Upper lobe of left lung (tissue), 6 donors: ENCODE measurements at regions not wholly inside any gene's neighbourhood (a gene's known extent, or its start where the extent isn't known, plus 50 kb on each side); places are given as distances from the start of the nearest gene placed in this dataset.
A peak's percentile ranks its signal among the peaks of the same experiment; 100 is the strongest.

Experiments used
- ATAC-seq, 2 donors: fragments of 200-7000 bp; cut with Tn5 transposase; one replicate each; pipeline ENCODE4 v1.9.1; 2022; ENCODE audit warnings: mild to moderate bottlenecking in 2 of 2, moderate library complexity in 2 of 2; ENCODE audit not compliant: low FRiP score in 2 of 2
- DNase-seq, 2 donors: peaks; one replicate each; pipeline ENCODE4 v3.0.0-alpha.2; 2019 to 2020
- H3K27ac ChIP-seq, 4 donors: fragments of 200-600 bp; sonication (generic); one replicate each; pipeline ENCODE4 v1.5.1; 2016 to 2019
- H3K27me3 ChIP-seq, 4 donors: fragments of 200-600 bp; sonication (generic); one replicate each; pipeline ENCODE4 v1.5.1; 2017 to 2019
- H3K36me3 ChIP-seq, 4 donors: fragments of 200-600 bp; sonication (generic); one replicate each; pipeline ENCODE4 v1.5.1; 2016 to 2019
- H3K4me1 ChIP-seq, 4 donors: fragments of 200-600 bp; sonication (generic); one replicate each; pipeline ENCODE4 v1.5.1; 2018 to 2019
- H3K4me3 ChIP-seq, 4 donors: fragments of 200-600 bp; sonication (generic); one replicate each; pipeline ENCODE4 v1.5.1; 2017 to 2019; ENCODE audit warnings: mild to moderate bottlenecking in 2 of 4, moderate library complexity in 1 of 4
- H3K9me3 ChIP-seq, 4 donors: fragments of 200-600 bp; sonication (generic); one replicate each; pipeline ENCODE4 v1.5.1; 2018 to 2019
- CTCF ChIP-seq, 6 experiments: fragments of 450-650 bp in 4 of 6; fragments of 200-600 bp in 2 of 6; sonication (generic) in 2 of 6; IDR thresholded peaks; one replicate each; pipeline ENCODE4 v1.5.1; 2016 to 2019; ENCODE audit warnings: antibody characterized with exemption in 6 of 6
- EP300 ChIP-seq, 4 donors: sonication (generic); formaldehyde crosslinking; IDR thresholded peaks; one replicate each; pipeline ENCODE4 v1.5.1; 2017; ENCODE audit warnings: antibody characterized with exemption in 4 of 4, control low read depth in 2 of 4
- POLR2A ChIP-seq, 4 donors: fragments of 450-650 bp; IDR thresholded peaks; one replicate each; pipeline ENCODE4 v1.5.1; 2016 to 2017; ENCODE audit warnings: antibody characterized with exemption in 4 of 4, mild to moderate bottlenecking in 2 of 4
- POLR2AphosphoS5 ChIP-seq, 2 donors: sonication (generic); formaldehyde crosslinking; IDR thresholded peaks; one replicate each; pipeline ENCODE4 v1.5.1; 2017; ENCODE audit warnings: antibody characterized with exemption in 2 of 2
- WGBS, 2 donors: methylation state at CpG; one replicate each; pipeline ENCODE4 v1.1.5; 2017 to 2018; 5-methylcytosine and 5-hydroxymethylcytosine counted together
- donor health status: DM: no; HTN: no; CAD: no; lungs with moderate emphysema.
- donor health status: DM: no; HTN: yes; CAD: no; lungs with severe emphysema.

DNA sequence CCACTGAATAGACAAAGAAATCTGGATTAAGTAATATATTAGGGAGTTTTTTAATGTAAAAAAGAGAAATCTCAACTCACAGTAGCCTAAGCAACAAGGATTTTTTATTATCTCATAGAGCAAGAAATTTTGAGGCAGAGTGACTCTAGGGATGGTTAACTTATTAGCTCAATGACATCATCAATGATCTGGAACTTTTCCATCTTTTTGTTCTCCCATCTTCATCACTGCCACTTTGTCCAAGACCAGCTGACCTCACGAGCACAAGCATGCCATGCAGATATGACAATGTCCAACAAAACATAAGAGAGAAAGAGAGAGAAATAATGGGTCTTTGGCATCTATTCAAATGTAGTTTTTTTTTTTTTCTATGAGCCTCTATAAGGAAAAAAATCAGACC, 211.8 kb upstream of the RND3 start:
- H3K9me3 ChIP-seq: no peaks in the 10 kb centered on the region
- no peaks in the 10 kb centered on the region for H3K27me3 ChIP-seq
- no peak for ATAC-seq
- DNase-seq: no peak
- TF ChIP-seq CTCF (IDR thresholded peaks at IDR 0.05): no peak
- no peak for TF ChIP-seq POLR2AphosphoS5 (IDR thresholded peaks at IDR 0.05)
- TF ChIP-seq POLR2A (IDR thresholded peaks at IDR 0.05): no peak
- no peak for TF ChIP-seq EP300 (IDR thresholded peaks at IDR 0.05)
- no peaks in the 10 kb centered on the region for H3K36me3 ChIP-seq
- H3K27ac ChIP-seq: no peak overlapping the region
- H3K4me1 ChIP-seq: no peaks in the 10 kb centered on the region
- WGBS, 2 donors: 81 to 89% methylated on average over 1 of the region's 1 CpG
- no peak overlapping the region for H3K4me3 ChIP-seq

- TF ChIP-seq EP300 (IDR thresholded peaks at IDR 0.05) (no peak), CTCF (IDR thresholded peaks at IDR 0.05) (no peak), POLR2AphosphoS5 (IDR thresholded peaks at IDR 0.05) (no peak), POLR2A (IDR thresholded peaks at IDR 0.05) (no peak)
- Histone ChIP-seq H3K4me1 (no peaks in the 10 kb centered on the region), H3K9me3 (no peaks in the 10 kb centered on the region), H3K36me3 (no peaks in the 10 kb centered on the region), H3K27me3 (no peaks in the 10 kb centered on the region), H3K27ac (no peak overlapping the region), H3K4me3 (no peak overlapping the region)
- ATAC-seq: peak in 1 of 2 donors; percentile 64
- WGBS, 2 donors: 57 to 85% methylated on average over 2 of the region's 2 CpGs
- no peak for DNase-seq
These were observed 210.7 kb upstream of the RND3 start for GRCh38 chr2:150698016-150698661.

GRCh38 chr2:150697596-150697995, 210.1 kb upstream of the RND3 start:
- H3K27ac ChIP-seq: peak overlapping the region in 1 of 4 donors; percentile 14
- no peak for ATAC-seq
- 72 to 79% methylated on average over 2 of the region's 2 CpGs for WGBS, 2 donors

GRCh38 chr2:150695451-150696135, 208.1 kb upstream of the RND3 start:
- no peak for ATAC-seq
- DNase-seq: no peak
- Histone ChIP-seq H3K27ac (no peak overlapping the region), H3K4me1 (no peaks in the 10 kb centered on the region), H3K36me3 (no peaks in the 10 kb centered on the region), H3K27me3 (no peaks in the 10 kb centered on the region), H3K9me3 (no peaks in the 10 kb centered on the region), H3K4me3 (no peak overlapping the region)
- 72 to 75% methylated on average over 3 of the region's 3 CpGs for WGBS, 2 donors
- no peak for TF ChIP-seq CTCF (IDR thresholded peaks at IDR 0.05)
- TF ChIP-seq POLR2AphosphoS5 (IDR thresholded peaks at IDR 0.05): no peak
- no peak for TF ChIP-seq POLR2A (IDR thresholded peaks at IDR 0.05)
- TF ChIP-seq EP300 (IDR thresholded peaks at IDR 0.05): no peak

More at GRCh38 chr2:150697596-150697995, 210.1 kb upstream of the RND3 start:
- H3K9me3 ChIP-seq: no peaks in the 10 kb centered on the region
- no peak for TF ChIP-seq CTCF (IDR thresholded peaks at IDR 0.05)
- no peak for TF ChIP-seq POLR2AphosphoS5 (IDR thresholded peaks at IDR 0.05)
- no peak for TF ChIP-seq EP300 (IDR thresholded peaks at IDR 0.05)
- TF ChIP-seq POLR2A (IDR thresholded peaks at IDR 0.05): no peak
- no peaks in the 10 kb centered on the region for H3K27me3 ChIP-seq
- DNase-seq: no peak
- H3K36me3 ChIP-seq: no peaks in the 10 kb centered on the region
- H3K4me1 ChIP-seq: no peaks in the 10 kb centered on the region
- no peak overlapping the region for H3K4me3 ChIP-seq
